HG03045 (cell line): ENCODE measurements at regions not wholly inside any gene's neighbourhood (a gene's known extent, or its start where the extent isn't known, plus 50 kb on each side); places are given as distances from the start of the nearest gene placed in this dataset.

Experiments
- ATAC-seq: cut with Tn5 transposase; IDR thresholded peaks from one replicate; pipeline ENCODE4 v1.9.1; 2021; ENCODE audit warnings: mild to moderate bottlenecking, moderate library complexity; ENCODE audit not compliant: unreplicated experiment

GRCh38 chr13:34431827-34432581, 510.1 kb upstream of the NBEA start:
- ATAC-seq = no peak

DNA sequence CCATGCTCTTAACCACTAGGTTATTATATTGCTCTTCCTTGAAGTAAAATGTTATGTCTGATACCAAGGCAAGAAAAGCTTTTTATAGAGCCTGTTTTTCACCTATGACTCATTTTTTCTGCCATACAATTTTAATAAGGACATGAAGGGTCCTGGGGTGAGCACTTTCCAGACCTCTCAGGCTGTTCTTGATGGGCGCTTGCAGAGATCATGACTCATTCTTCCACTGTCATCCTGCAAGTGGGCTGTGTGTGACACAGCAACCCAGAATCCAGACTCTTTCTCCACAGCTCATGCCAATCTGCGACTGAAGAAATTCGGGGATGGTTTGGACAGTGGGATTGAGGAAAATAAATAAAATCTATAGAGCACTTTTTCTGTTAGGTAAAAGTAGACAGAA, 506.7 kb upstream of the NBEA start:
- no peak for ATAC-seq

DNA sequence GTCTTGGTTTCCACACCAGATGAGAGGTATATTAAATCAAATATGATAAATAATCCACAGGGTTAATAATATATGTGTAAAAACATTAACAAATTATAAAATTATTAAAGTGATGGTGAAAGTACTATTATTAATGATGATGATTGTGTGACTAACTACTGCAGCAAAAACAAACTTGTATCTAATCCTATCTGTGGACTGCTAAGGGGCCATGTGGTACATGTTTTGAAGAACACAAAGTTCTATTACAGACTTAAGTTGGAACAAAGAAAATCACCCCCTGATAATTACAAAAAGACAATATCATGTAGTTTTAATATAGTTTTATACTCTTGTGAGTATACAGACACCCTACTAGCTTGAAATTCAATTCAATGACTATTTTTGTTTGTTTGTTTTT, 504.2 kb upstream of the NBEA start:
- ATAC-seq = no peak

DNA sequence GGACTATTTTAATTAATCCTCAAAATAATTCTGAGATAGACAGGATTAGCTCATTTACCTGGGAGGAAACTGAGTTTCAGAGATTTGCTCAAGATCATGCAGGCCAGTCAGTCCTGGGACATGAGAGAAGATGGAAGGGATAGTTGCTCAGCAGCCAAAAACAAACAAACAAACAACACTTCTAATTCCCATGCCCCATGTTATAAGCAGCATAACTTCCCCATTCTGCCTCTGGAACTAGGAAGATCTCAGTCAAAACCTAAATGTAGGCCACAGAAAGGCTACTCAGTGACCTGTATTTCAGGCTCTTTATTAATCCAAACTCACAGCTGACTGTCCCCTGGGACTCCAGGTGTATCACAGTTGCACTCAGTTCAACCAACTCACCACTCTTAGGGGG, 489.2 kb upstream of the NBEA start:
- ATAC-seq = no peak

DNA sequence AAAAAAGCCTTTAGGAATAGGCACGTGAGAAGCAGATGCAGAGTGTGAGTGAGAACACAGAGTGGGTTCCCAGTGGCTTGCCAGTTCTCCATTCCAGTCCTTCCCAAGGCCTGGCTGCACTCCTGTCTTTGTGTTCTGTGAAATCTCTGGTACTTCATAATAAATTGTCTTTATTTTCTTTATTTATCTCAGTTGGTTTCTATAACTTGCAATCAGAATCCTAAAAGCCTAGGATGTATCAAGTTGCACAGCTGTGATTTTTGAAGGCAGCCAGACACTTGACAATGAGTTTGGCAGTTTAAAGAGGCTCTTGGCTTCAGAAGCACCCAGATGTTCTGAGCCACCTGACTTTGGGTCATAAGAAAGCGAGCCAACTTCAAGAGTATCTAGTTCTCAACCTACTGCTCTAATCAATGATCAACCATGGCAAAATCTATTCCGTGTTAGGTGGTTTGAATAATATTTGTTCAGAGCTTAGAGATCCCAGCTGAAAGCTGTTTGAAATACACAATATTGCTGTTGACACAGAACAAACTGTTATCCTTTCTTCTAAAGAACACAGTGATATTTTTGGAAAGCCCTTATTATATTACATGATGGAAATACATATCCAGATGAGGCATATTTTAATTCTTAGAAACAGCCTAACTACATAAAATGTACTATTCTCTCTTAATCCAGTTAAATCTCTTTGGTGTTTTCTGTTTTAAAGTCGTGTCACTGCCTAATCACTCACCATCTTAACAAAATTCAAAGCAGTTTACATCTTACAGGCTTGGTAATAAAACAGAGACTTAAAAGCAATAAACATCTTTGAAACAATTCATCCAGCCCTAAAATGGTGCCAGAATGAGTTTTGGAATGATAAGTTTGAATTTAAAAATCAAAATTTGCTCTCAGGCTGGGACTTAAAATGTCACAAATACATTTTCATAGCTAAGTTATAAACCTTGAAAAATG, 483.0 kb upstream of the NBEA start:
- no peak for ATAC-seq

GRCh38 chr13:34459856-34460255, 482.2 kb upstream of the NBEA start:
- no peak for ATAC-seq

- ATAC-seq = no peak
Observed at GRCh38 chr13:34462843-34463242, 479.2 kb upstream of the NBEA start.

GRCh38 chr13:34464011-34464410, 478.1 kb upstream of the NBEA start:
- ATAC-seq = no peak

GRCh38 chr13:34465423-34465922, 476.6 kb upstream of the NBEA start:
- ATAC-seq = no peak

GRCh38 chr13:34466301-34466700, 475.8 kb upstream of the NBEA start:
- ATAC-seq = no peak

DNA sequence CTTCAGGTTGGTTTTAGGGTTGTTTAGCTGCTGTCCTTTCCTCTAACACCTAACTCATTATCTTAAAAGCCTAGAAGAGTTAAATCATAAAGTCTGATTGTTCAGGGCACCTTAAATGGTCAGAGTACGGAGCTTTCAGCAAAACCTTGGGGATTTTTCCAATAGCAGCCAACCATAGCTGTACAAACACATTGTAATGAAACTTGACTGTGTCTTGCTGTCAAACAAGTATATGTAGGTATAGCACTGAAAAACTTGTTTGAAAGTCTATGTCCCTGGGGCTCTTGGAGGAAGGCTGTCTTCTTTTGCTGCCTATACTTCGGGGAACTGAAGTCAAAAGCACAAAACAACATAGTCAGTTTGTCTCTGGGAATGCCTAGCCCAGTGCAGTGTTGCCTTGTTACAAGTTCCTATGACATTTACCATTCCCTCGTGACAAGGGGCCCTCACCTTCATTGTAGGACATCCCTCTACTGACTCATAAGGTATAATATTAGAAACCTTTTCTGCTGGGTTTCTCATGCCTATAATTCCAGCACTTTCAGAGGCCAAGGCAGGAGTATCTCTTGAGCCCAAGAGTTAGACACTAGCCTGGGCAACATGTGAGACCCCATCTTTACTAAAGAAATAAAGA, 474.5 kb upstream of the NBEA start:
- no peak for ATAC-seq

DNA sequence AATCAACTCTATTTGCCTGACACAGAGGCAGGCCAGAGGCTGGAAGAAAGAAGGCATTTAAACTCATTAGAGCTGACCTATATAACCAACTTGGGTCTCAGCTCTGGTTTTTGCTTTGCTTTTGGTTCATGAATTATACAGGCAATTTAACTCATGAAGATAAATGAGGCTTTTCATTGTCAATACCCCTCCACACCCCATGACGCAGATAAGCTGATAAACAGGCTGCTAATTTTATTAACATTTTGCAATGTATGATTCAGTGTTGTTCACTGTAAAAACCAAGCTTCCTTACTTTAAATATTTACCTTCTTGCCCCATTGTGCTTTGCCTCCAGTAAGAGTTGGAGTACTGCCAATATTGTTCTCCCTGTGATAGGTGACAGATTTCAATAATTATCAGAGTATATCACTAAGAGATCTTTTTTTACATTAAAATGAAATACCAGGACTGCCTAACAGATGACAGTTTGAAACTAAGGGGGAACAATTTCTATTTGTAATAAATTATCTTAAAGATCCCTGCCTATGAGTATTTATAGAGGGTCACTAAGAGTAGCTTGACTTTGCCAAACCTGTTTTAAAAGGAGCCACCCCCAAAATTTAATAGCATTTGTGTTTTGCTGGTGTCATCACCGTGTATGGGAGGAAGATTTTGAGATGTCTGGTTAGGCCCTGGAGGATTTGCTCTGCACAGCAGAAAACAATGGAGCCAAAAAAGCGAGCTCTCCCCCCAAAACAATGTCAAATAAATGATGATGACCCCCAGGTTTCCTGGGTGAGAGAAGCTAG, 472.7 kb upstream of the NBEA start:
- ATAC-seq = no peak

DNA sequence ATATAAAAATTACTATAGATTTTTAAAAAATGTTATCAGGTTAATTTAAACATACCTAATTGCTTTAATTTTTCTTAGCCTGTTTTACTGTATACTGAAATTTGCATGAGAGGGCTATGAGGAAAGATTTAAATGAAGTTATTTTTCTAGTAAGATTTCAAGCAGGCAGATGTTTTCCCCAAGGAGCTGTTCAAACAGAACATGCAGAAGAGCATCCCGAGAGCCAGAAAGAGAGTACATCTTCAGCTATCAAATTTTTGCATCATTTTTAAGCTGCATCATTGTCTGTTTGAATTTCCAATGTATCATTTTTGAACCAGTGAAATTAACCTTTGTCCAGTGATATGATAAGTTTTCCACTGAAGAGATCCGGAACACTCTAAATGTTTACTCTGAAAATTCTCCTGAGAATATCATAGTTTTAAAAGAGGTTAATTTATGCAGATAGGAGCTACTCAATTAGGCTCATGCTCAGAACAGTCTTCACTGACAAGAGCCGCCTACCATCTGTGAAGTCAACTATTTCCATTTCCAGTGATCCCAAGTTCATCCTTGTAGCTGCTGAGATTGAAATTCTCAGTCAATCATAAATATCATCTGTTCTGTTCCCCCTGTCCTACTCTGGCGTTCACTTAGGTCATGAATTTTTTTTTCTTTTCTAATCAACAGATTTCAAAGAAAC, 467.7 kb upstream of the NBEA start:
- no peak for ATAC-seq

GRCh38 chr13:34478376-34478775, 463.7 kb upstream of the NBEA start:
- ATAC-seq = no peak

DNA sequence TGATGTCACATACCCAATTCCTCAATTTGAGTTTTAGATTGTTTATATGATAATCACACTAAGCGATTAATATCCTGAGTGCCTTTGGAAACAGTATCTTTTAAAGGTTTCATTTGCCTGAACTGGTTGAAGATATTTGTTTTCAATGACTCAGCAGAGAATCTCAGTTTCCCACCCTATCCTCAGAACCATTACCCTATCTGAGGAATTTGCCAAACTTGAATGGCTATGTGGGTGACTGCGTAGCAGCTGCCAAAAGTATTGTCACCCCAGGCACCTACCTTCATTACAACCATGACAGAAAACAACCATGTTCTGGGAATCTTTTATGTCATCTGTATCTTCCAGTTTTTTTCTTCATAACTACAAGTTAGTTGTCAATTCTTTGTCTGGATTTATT, 440.1 kb upstream of the NBEA start:
- no peak for ATAC-seq

- no peak for ATAC-seq
Observed at GRCh38 chr13:34502621-34503020, 439.4 kb upstream of the NBEA start.

GRCh38 chr13:34506796-34507195, 435.3 kb upstream of the NBEA start:
- ATAC-seq = no peak

GRCh38 chr13:34507630-34508029, 434.4 kb upstream of the NBEA start:
- ATAC-seq = no peak

- ATAC-seq = no peak
Observed at GRCh38 chr13:34512817-34513216, 429.3 kb upstream of the NBEA start.

DNA sequence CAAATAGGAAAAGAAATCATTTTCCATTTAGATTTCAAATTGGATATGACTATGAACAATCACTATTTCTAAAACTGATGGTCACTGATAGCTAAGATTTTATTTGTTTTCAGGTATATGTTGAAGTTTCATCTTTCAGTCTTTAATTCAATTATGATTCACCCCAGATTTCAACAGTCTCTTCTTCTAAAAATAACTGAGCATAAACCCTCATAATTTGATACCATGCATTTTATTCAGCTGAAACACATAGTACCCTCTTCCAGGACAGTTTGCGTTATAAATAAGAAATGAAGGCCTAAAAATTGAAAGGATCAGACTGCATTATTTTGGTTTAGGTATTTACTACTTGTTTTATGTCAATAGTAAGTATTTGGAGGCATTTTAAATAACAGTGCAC, 428.5 kb upstream of the NBEA start:
- ATAC-seq = no peak
